ENCODE measurements at regions not wholly inside any gene's neighbourhood (a gene's known extent, or its start where the extent isn't known, plus 50 kb on each side); places are given as distances from the start of the nearest gene placed in this dataset.

DNA sequence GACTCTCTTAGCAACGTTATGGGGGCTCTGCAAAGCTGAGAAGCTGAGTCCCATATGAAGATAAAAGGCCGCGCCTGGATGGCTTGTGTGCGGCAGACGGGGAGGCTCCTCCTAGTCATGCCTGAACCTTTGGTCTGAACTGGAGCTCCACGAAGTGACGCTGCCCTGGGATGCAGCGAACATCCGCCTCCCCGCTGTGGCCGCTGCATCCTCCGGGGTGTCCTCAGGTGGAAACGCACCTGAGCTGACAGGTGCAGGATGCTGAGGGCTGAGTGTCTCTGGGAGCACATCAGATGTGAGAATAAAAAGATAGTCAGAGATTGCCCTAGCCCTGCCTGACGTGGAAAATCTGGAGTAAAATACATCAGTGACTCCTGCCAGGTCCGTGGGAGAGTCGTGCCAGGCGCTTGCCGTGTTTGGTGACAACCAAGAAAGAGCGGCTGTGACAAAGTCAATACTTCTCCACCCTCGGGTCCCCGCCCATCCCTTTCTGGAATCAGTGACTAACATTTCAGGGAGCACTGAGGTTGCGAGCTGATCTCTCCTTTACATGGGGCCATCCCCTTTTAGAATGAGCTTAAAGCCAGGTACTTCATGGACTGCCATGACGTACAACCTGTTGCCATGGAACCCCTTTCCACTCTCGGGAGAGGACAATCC lies 162.8 kb upstream of the AFDN start:
- Mint-ChIP-seq H3K4me1 (peaks cover 0 to 5% (median 0%) of the 10 kb centered on the region in 4 donors), H3K9me3 (no peaks in the 10 kb centered on the region), H3K27me3 (peaks cover 0 to 14% (median 5%) of the 10 kb centered on the region in 5 donors), H3K27ac (no peak overlapping the region), H3K36me3 (no peaks in the 10 kb centered on the region), H3K4me3 (no peak overlapping the region)
- no peak for ATAC-seq
- POLR2A ChIA-PET, result no interaction called here
- DNase-seq, result no peak

DNA sequence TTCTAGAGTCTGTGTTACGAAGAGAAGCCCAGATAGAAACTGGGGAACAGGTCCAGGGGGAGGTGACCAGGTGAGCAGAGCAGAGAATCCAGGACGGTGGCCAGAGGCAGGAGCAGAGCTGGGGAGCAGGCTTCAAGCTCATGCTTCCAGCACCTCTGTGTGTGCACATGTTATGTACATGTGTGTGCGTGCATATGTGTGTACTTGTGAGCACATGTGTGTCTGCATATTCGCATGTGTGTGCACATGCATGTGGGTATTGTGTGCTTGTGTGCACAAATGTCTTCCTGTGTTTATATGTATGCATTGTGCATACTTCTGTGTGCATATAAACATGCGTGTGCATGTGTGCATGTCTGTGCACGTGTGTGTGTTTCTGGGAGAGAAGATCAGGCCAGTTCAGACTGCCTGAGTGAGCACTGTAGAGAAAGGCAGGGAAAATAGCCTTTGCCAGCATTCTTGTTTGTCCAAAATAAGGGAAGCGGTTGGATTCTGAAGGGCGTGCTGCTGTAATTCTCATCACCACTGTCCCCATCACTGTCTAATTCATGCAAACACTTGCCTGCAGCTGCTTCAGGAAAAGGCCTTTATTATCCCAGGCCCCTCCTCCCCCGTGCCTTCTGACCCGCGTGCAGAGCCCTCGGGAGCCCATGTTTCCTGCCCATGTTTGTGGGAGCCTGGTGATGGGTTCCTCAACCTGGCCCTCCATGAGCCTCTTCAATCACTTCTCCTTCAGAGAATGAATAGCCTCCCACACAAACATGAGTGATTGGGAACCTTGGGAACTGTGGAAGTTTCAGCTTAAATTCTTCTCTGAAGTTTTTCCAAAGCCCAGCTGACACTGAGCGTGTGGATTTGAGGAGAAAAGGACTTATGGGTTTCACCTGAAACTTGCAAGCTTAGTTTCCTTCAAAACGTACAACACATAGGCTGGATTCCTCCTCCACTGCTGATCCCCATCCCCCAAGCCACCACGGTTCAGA lies 161.7 kb upstream of the AFDN start:
- no peak overlapping the region for H3K4me3 Mint-ChIP-seq
- peaks cover 0 to 14% (median 5%) of the 10 kb centered on the region in 5 donors for H3K27me3 Mint-ChIP-seq
- H3K27ac Mint-ChIP-seq, result no peak overlapping the region
- no peaks in the 10 kb centered on the region for H3K36me3 Mint-ChIP-seq
- ATAC-seq, result no peak
- H3K4me1 Mint-ChIP-seq, result peaks cover 0 to 5% (median 0%) of the 10 kb centered on the region in 4 donors
- no peak for DNase-seq
- no peaks in the 10 kb centered on the region for H3K9me3 Mint-ChIP-seq
- POLR2A ChIA-PET, result no interaction called here

- Mint-ChIP-seq H3K4me3 (no peak overlapping the region), H3K27ac (no peak overlapping the region), H3K9me3 (no peaks in the 10 kb centered on the region), H3K36me3 (no peaks in the 10 kb centered on the region), H3K27me3 (peaks cover 0 to 14% (median 5%) of the 10 kb centered on the region in 5 donors), H3K4me1 (peaks cover 0 to 5% (median 0%) of the 10 kb centered on the region in 4 donors)
- ATAC-seq (no peak), DNase-seq (no peak)
- POLR2A ChIA-PET, result no interaction called here
These were observed 160.9 kb upstream of the AFDN start for GRCh38 chr6:167665698-167666330.

DNA sequence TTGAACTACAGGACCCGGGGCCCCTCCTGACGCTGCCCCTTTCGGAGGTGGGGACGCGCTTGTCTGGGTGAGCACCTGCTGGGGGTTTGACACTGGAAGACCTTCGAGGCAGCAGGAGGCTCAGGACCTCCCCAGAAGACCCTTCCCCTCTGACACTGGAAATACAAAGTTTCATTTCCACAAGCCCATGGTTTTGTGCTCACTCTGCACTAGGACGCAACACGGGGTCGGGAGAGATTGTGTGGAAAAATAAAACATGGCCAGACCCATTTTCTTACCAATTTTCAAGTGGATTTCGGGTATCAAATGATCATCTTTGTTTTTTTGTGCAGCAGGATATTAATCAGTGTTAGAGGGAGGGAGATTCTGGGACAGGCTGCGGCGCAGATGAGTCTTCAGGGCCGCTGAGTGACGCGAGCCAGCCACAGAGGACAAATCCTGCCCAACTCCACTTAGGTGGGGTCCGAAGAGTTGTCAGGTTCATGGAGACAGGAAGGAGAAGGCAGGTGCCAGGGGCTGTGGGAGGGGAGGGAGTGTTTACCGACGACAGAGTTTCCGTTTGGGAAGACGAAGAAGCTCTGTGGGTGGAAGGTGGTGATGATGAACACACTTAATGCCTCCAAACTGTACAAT lies 160.0 kb upstream of the AFDN start:
- DNase-seq (no peak), ATAC-seq (no peak)
- no peak overlapping the region for H3K27ac Mint-ChIP-seq
- POLR2A ChIA-PET, result no interaction called here
- H3K4me1 Mint-ChIP-seq, result peaks cover 0 to 9% (median 0%) of the 10 kb centered on the region in 4 donors
- H3K9me3 Mint-ChIP-seq, result peaks cover 0 to 6% (median 0%) of the 10 kb centered on the region in 9 donors
- H3K4me3 Mint-ChIP-seq, result no peak overlapping the region
- H3K27me3 Mint-ChIP-seq, result peaks cover 0 to 14% (median 5%) of the 10 kb centered on the region in 5 donors
- no peaks in the 10 kb centered on the region for H3K36me3 Mint-ChIP-seq

DNA sequence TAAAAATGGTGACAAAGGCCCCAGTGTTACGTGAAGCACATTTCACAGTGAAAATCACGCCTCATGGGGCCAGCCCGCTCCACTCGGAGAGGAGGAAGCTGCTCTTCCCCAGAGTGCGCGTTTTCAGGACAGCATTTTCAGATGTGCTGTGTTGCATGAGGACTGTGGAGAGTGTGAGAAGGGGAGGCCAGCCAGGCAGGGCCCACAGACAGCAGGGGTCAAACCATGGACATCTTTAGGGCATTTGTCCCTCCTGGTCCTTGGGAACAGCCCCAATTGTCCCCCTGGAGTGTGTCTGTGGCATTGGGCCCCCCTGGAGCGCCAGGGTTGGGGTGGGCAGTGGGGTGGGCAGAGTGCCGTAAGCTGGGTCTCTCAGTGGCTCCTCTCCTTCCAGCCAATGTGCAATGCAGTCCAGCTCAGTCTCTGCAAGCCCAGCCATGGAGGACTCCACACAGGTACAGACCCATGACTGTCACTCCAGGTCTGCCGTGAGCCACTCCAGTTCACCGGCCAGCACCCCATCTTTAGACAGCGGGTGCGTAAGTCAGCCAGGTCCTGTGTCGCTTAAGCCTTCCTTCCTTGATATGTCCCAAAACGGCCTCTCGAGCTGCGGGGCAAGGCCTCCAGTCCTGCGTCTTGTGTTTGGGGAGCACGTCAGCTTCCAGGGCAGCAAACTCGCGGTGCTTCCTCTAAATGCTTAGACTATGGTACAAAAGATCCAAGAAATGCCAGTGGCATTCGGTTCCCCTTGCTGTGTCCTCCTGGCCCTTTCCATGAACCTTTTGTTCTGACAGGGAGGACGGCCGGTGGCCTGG lies 159.3 kb upstream of the AFDN start:
- H3K4me1 Mint-ChIP-seq, result peaks cover 0 to 9% (median 0%) of the 10 kb centered on the region in 4 donors
- no peak for DNase-seq
- POLR2A ChIA-PET, result no interaction called here
- peaks cover 0 to 13% (median 0%) of the 10 kb centered on the region in 9 donors for H3K9me3 Mint-ChIP-seq
- H3K27ac Mint-ChIP-seq, result no peak overlapping the region
- ATAC-seq, result no peak
- no peak overlapping the region for H3K4me3 Mint-ChIP-seq
- peaks cover 0 to 14% (median 5%) of the 10 kb centered on the region in 5 donors for H3K27me3 Mint-ChIP-seq
- no peaks in the 10 kb centered on the region for H3K36me3 Mint-ChIP-seq

DNA sequence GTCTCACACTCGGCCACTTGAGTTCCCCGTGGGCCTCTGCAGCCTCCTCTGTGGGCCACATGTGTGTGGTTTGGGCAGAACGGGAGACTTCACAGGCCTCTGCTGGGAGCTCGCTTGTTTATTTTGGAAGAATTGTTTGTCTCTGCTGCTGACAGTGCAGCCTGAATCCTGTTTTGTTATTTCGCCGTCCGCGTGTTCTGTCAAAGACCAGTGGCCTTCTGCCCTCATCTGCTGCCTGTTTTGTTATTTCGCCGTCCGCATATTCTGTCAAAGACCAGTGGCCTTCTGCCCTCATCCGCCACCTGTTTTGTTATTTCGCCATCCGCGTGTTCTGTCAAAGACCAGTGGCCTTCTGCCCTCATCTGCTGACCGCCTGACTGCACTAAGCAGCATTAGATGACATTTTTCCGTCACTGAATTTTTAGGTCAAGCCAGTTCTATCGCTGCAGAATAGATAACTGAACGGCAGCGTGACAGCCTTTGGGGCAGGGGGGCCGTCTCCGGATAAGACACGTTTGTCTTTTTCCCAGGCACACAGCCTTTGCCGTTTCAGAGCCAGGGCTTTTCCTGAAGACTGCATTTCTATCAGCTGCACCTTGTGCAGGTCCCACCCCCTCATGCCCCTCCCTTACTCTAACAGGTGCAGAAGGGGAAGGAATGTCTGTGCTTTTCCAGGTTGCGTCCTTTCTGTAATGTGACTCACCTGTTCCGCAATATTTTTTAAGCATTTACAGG lies 158.5 kb upstream of the AFDN start:
- H3K9me3 Mint-ChIP-seq, result peaks cover 0 to 17% (median 0%) of the 10 kb centered on the region in 9 donors
- ATAC-seq (no peak), DNase-seq (no peak)
- H3K4me3 Mint-ChIP-seq, result no peak overlapping the region
- POLR2A ChIA-PET, result no interaction called here
- no peak overlapping the region for H3K27ac Mint-ChIP-seq
- H3K27me3 Mint-ChIP-seq, result peaks cover 0 to 14% (median 5%) of the 10 kb centered on the region in 5 donors
- peaks cover 0 to 9% (median 0%) of the 10 kb centered on the region in 4 donors for H3K4me1 Mint-ChIP-seq
- H3K36me3 Mint-ChIP-seq, result no peaks in the 10 kb centered on the region

DNA sequence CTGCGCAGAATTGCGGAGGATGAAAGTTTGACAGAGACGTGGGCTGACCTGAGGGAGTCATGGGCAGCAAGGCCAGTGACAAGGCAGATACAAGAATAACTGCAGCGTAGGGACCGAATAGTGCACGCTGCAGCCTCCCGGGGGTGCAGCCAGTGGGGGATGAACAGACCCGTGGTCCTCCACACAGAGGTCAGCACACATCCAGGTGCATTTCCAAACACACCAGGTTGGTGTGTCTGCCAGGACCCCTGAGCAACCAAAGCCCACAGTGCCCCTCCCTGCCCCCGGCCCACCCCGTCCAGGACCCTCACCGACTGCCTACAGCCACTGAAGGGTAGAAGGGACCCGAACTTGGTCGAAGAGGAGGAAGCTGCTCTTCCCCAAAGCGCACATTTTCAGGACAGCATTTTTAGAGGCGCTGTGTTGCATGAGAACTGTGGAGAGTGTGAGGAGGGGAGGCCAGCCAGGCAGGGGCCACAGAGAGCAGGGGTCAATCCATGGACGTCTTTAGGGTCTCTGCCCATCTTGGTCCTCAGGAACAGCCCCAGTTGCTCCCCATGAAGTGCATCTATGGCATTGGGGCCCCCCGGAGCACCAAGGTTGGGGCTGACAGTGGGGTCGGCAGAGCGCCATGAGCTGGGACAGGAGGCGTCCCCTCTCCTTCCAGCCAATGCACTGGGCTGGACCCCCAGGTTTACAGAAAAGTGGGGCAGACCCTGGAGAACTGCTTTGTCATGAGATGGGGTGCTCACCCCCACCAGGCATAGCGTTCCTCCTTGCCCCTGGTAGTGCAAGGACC lies 157.8 kb upstream of the AFDN start:
- Mint-ChIP-seq H3K4me1 (peaks cover 0 to 8% (median 0%) of the 10 kb centered on the region in 4 donors), H3K27ac (no peak overlapping the region), H3K27me3 (peaks cover 0 to 14% (median 3%) of the 10 kb centered on the region in 5 donors), H3K4me3 (no peak overlapping the region), H3K36me3 (no peaks in the 10 kb centered on the region), H3K9me3 (peaks cover 0 to 17% (median 0%) of the 10 kb centered on the region in 9 donors)
- POLR2A ChIA-PET, result no interaction called here
- DNase-seq, result no peak
- no peak for ATAC-seq

DNA sequence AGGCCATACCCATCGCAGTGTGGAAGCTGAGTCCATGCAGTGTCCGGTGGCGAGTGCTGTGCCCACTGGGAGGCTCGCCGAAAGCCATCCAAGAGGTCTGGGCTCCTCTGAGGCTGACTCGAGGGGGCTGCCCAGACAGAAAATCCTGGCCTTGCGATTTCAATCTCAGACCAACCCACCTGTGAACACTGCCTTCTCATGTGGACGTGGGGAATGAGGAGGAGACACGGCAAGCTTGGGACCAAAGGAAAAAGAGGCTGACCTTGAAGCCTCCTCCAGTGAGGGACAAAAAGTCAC lies 157.2 kb upstream of the AFDN start:
- no peak overlapping the region for H3K27ac Mint-ChIP-seq
- DNase-seq (no peak), ATAC-seq (no peak)
- peaks cover 0 to 17% (median 0%) of the 10 kb centered on the region in 9 donors for H3K9me3 Mint-ChIP-seq
- POLR2A ChIA-PET, result no interaction called here
- H3K27me3 Mint-ChIP-seq, result peaks cover 0 to 18% (median 3%) of the 10 kb centered on the region in 5 donors
- H3K4me3 Mint-ChIP-seq, result no peak overlapping the region
- H3K4me1 Mint-ChIP-seq, result peaks cover 0 to 8% (median 0%) of the 10 kb centered on the region in 4 donors
- H3K36me3 Mint-ChIP-seq, result no peaks in the 10 kb centered on the region

DNA sequence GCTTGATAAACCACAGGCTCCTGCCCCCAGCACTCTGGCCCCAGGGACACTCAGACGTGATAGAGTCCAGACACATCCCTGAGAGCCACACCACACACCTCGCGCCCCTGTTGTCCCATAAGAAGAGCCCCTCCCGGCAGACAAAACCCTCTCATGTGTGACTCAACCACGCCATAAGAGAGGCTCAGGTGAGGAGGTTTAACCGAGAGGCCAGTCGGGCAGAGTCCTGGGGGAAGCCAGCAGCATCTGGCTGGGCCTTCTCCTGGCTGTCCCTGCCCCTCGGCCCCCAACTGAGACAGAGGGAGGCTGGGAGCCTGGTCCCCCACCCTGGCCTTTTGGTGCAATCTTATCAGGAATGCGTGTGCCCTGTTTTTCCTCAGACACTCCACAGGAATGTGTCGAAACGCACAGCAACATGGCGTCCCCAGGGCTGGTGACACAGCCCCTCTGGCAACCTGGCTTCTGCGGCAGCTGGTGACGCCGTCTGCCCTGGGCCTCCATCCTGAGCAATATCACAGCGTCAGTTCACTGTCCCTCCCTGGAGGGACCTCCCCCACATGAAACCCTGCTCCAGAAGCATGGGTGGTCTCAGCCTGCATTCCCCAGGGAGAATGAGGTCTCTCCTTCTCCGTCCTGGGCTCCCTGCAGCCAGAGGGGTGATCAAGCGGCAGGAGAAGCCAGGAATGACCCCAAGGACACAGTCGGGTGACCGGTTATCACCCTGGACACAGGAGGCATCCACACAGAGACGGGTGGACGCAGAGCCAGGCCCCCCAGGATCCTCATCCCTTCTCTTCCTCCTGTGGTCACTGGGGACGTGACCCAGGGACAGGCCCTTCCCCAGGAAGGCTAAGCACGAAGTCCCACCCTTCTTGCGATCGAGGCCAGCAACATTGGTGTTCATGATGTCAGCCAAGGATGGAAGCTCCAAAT lies 156.6 kb upstream of the AFDN start:
- ATAC-seq (no peak), DNase-seq (no peak)
- Mint-ChIP-seq H3K27ac (no peak overlapping the region), H3K9me3 (peaks cover 0 to 17% (median 0%) of the 10 kb centered on the region in 9 donors), H3K36me3 (no peaks in the 10 kb centered on the region), H3K4me3 (no peak overlapping the region), H3K4me1 (peaks cover 0 to 7% (median 0%) of the 10 kb centered on the region in 4 donors), H3K27me3 (peaks cover 4 to 24% (median 8%) of the 10 kb centered on the region in 5 donors)
- POLR2A ChIA-PET, result no interaction called here

DNA sequence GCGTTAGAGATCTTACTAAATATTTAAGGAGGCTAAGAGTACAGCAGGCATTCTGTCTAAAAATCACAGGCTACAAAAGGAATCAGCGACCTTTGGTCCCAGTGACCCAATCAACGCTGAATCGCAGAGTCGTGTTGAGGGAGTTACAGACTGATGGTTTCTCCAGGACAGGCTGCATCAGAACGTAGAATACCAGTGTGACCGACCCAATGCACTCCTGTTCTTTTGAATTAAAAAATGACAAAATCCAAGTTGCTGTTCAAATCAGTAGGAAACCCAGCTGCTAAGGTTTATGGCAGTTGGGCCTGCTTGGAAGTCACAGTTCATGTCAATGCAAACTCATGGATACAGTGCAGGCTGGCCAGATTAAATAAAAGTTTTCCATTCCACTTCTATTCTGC lies 155.8 kb upstream of the AFDN start:
- POLR2A ChIA-PET, result no interaction called here
- DNase-seq (no peak), ATAC-seq (no peak)
- Mint-ChIP-seq H3K36me3 (peaks cover 0 to 4% (median 0%) of the 10 kb centered on the region in 3 donors), H3K27ac (no peak overlapping the region), H3K4me1 (peaks cover 0 to 7% (median 0%) of the 10 kb centered on the region in 4 donors), H3K4me3 (no peak overlapping the region), H3K27me3 (peaks cover 11 to 31% (median 13%) of the 10 kb centered on the region in 5 donors), H3K9me3 (peaks cover 0 to 17% (median 0%) of the 10 kb centered on the region in 9 donors)

Measured in naive thymus-derived CD8-positive, alpha-beta T cell (primary cell).